Astrocyte of the spinal cord (primary cell): ENCODE measurements at regions not wholly inside any gene's neighbourhood (a gene's known extent, or its start where the extent isn't known, plus 50 kb on each side); places are given as distances from the start of the nearest gene placed in this dataset.

Source experiments
- DNase-seq: peaks from one replicate; pipeline ENCODE4 v3.0.0; 2011; ENCODE audit warnings: low read depth, low spot score
- H3K4me3 ChIP-seq: 2 replicates; pipeline ENCODE4 v1.5.1; 2011; ENCODE audit warnings: low read depth, mild to moderate bottlenecking, low read length, moderate library complexity
- in situ Hi-C: cut with HindIII; loops from 2 replicates; pipeline ENCODE4 v1.10.0; 2017; ENCODE audit warnings: low sequenced_read_pairs
- TF ChIP-seq, protein P1 (sequence below): IDR thresholded peaks from 2 replicates; pipeline ENCODE4 v1.5.1; 2012; ENCODE audit warnings: low read depth, mild to moderate bottlenecking, low read length, inconsistent platforms

DNA sequence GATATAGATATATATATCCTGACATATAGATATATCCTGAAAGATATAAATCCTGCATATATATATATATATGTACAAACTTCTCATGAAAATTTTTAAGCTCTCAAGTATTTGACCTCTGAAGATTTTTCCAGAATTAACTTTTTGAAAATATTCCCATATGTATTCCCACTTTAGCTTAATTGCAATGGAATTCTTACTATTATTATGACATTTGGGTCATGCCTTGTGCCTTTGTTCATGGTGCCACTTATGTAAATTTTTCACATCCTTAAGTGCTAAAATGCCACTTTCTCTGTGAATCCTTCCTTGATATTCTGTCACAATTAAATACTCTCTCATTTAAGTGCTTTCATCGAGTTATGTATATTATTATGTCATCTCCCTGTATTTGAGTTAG, 398.2 kb upstream of the SEL1L start:
- no peak overlapping the region for H3K4me3 ChIP-seq
- DNase-seq, result no peak
- TF ChIP-seq, protein P1, sequence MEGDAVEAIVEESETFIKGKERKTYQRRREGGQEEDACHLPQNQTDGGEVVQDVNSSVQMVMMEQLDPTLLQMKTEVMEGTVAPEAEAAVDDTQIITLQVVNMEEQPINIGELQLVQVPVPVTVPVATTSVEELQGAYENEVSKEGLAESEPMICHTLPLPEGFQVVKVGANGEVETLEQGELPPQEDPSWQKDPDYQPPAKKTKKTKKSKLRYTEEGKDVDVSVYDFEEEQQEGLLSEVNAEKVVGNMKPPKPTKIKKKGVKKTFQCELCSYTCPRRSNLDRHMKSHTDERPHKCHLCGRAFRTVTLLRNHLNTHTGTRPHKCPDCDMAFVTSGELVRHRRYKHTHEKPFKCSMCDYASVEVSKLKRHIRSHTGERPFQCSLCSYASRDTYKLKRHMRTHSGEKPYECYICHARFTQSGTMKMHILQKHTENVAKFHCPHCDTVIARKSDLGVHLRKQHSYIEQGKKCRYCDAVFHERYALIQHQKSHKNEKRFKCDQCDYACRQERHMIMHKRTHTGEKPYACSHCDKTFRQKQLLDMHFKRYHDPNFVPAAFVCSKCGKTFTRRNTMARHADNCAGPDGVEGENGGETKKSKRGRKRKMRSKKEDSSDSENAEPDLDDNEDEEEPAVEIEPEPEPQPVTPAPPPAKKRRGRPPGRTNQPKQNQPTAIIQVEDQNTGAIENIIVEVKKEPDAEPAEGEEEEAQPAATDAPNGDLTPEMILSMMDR, result no peak
- in situ Hi-C loops, result no loop called here

DNA sequence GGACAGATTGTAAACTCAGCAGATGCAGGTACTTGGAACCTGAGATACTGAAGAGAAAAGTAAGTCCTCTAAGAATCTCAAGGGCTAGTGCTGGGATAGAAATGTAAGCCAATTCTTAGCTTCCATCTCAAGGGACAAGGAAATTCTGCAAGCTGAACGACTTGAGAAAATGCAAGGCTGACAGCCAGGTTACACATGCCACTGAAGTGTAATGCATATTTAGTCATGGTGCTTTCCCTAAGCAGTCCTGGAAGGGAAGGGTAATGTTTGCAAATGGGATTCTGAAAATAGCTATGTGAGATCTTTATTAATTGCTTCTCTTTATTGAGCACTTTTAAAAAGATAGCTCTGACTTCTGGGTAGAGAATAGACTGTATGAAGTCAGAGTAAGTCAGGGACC, 402.7 kb upstream of the SEL1L start:
- TF ChIP-seq, protein P1, result no peak
- in situ Hi-C loops, result no loop called here
- no peak for DNase-seq
- no peak overlapping the region for H3K4me3 ChIP-seq

DNA sequence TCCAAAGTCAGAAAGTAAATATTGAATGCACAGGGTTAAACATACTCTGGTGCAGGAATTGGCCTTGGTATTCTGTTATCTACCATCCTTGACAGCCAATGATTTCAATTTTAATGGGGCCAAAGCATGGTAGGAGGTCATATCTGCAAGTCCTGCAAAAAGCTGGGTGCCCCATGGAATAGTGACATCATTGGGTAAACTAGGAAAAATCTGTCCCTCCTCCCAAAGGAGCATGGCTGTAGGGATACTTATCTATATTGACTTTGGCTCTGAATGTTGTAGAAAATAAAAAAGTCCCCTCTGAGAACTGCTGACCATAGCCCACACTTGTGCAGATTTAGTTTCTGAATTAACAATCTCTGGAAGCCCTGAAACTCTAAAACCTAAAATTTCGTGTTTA, 403.2 kb upstream of the SEL1L start:
- in situ Hi-C loops, result no loop called here
- no peak overlapping the region for H3K4me3 ChIP-seq
- no peak for DNase-seq
- TF ChIP-seq, protein P1, result no peak

DNA sequence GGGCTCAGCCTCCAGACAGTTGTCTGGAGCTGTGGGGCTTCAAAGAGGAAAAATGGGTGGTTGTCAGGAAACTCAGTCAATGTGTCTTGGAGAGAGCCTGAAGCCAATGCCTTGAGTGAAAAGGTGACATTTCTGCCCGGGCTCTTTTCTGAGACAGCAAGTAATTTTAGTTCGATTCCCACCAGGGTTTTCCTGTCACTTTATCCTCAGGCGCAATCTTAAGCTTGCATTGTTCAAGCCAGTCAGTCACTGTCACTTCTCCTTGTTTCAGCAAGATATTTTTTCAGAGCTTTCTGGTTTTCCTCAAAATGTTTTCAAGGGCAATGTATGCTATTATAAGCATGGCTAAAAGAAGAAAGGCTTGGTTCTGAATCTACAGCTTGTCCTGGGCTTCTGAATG, 404.7 kb upstream of the SEL1L start:
- DNase-seq, result no peak
- no peak overlapping the region for H3K4me3 ChIP-seq
- TF ChIP-seq, protein P1, result no peak
- in situ Hi-C loops, result no loop called here

DNA sequence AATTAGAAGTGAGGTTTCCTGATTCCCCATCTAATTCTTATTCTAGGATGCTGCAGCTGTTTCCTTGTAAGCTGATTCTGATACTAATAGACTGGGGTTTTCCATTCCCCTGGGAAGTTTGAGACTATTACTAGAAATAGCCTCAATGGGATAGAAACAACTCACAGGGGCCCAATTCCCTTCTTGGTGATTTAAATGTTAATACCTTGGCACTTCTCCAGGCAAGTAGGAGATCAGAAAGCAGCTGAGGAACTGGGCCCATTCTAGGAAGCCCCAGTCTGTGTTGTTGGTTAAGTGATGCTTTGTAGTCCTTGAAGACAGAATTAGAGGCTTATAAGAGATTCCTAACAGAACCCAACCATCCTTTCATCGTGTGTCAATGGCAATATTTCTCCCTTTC, 407.0 kb upstream of the SEL1L start:
- in situ Hi-C loops, result no loop called here
- no peak overlapping the region for H3K4me3 ChIP-seq
- TF ChIP-seq, protein P1, result no peak
- no peak for DNase-seq

DNA sequence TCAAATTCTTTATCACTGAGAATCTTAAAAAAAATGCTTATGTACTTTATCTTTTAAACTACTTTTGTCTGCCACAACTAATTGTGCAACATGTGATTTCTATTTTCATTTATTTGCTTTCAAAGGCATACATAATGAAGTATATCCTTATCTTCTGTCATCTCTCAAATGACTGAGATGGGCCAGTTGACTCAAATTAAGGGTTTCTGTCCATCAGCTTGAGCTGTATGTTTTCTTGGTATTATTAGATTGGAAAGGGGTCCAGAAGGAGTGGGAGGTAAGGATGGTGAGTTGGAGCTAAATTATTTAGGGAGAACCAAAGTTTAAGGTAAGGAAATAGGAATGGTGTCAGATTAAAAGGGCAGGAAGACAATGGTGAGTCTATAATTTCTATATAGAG, 408.4 kb upstream of the SEL1L start:
- in situ Hi-C loops, result no loop called here
- DNase-seq, result no peak
- no peak overlapping the region for H3K4me3 ChIP-seq
- TF ChIP-seq, protein P1, result no peak

DNA sequence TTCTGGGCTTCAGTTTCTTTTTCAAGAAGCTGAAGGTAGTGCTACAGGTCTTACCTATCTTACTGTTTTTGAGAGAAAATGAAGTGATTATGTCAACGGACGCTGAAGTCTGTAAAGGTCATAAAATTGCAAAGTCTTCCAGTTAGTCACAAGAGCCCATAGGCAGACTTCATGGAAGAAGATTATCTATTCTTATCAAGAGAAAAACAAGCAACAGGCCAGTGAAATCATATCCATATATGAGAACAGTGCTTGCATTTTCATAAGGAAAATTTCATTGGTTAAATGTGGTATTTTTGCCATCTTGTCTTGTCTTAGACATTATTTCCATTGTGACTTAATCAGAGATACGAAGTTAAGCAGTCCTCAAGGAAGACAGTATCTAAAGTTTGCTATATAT, 412.7 kb upstream of the SEL1L start:
- DNase-seq, result no peak
- in situ Hi-C loops, result no loop called here
- no peak overlapping the region for H3K4me3 ChIP-seq
- TF ChIP-seq, protein P1, result no peak
